ENCODE measurements at regions not wholly inside any gene's neighbourhood (a gene's known extent, or its start where the extent isn't known, plus 50 kb on each side); places are given as distances from the start of the nearest gene placed in this dataset.

DNA sequence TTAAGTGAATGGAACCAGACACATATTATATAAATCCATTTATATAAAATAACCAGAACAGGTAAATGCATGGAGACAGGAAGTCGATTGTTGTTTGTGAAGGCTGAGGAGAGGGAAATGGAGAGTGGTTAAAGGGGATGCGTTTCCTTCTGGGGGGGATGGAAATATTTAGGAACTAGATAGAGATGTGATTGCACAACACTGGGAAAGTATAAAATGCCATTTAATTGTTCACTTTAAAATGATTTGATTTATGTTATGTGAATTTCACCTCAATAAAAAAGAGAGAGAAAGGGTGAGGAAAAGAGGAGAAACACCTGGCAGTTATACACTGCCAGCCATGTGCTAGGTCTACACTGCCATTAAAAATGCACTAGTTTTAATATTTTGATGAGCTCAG, 312.6 kb downstream of the CD83 start:
- DNase-seq (ENCODE audit: low read depth, low spot score) = no peak

- DNase-seq (ENCODE audit: low read depth, low spot score) = no peak
Measured at GRCh38 chr6:14431385-14432330, 314.1 kb downstream of the CD83 start.

DNA sequence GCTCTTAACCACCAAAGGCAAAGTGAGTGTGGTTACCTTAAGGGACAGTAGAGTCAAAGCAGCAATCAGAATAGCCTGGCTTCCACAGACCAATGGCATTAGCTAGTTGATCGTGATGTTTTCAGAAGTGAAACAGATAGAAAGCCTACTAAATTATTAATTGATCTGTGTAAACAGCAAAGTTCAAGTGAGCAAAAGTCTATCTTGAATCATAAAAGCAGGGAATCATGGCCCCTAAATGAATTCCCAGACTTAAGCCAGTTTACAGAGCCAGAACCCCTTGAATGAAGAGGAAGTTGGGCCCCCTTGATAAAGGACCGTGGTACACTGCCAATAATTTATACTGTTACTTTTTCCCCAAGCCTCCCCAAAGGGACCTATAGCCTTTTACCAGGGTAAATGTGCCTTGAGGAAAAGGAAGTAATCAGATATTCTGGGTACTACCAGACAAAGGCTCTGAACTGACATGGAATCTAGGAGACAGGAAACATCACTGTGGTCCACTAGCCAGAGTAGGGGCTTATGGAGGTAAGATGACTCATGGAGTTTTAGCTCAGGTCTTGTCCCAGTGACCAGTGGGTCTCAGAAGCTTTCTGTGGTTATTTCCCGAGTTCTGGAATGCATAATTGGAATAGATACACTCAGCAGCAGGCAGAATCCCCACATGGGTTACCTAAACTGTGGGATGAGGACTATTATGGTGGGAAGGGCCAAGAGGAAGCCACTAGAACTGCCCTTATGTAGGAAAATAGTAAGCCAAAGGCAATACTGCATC, 317.5 kb downstream of the CD83 start:
- no peak for DNase-seq (ENCODE audit: low read depth, low spot score)

DNA sequence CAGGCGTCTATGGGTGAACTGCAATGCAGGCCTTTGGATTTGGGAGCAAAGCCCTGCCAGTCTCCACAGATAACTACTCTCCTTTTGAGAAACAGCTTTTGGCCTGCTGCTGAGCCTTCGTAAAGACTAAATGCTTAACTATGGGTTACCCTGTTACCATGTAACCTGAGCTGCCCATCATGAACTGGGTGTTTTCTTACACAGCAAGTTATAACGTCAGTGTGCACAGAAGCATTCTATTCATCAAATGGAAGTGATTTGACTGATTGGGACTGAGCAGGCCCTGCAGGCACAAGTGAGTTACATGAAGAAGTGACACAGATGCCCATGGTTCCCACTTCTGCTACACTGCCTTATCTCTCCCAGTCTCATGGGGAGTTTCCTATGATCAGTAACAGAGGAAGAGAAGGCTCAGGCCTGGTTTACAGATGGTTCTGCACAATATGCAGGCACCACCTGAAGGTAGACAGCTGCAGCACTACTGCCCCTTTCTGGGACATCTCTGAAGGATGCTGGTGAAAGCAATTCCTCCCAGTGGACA, 319.1 kb downstream of the CD83 start:
- DNase-seq (ENCODE audit: low read depth, low spot score) = no peak

DNA sequence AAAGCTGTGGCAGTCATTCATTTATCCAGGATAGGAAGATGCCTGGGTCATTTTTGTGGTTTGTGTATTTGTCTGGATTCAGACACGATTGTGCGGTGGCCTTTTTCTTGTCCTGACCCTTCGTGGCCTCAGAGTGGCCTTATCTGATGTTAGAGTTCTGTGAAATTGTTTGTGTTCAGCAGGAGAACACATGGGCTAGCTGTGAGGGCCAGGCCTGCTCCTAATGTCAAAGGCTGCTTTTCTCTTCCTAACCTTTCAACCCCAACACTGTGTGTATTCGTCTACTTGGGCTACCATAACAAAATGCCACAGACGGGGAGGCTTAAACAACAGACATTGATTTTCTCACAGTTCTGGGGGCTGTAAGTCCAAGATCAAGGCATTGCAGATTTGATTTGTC, 321.8 kb downstream of the CD83 start:
- no peak for DNase-seq (ENCODE audit: low read depth, low spot score)

DNA sequence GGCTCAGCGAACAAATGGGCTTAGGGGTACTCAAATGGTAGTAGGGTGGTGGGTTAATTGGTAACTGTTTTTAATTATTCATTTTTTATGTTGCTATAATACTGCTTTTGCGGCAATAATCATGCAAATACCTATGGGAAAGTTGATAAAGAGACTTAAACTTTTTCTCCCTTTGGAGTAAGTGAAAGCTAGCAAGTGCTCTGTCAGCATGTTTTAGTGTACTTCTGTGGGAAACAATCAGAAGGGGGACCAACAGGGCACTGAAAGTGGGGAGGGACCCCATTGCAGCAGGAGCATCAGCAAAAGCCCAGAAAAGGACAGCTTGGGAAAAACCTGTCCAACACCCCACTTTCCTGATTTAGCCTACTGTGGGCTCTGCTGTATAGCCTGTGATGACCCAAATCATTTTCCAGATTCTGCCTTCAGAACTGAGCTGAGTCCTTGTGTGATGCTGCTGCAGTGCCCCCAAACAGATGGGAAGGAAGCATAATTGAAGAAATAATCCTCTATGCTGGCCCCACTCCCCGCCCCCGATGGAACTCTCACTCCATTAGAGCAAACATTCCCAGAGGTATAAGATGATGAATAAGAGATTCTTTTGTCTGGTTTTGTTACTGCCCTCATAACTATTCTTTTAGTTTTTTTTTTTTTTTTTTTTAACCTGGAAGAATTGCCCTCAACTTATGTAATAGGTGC, 322.8 kb downstream of the CD83 start:
- no peak for DNase-seq (ENCODE audit: low read depth, low spot score)

GRCh38 chr6:14440940-14441781, 323.6 kb downstream of the CD83 start:
- DNase-seq (ENCODE audit: low read depth, low spot score) = no peak

DNA sequence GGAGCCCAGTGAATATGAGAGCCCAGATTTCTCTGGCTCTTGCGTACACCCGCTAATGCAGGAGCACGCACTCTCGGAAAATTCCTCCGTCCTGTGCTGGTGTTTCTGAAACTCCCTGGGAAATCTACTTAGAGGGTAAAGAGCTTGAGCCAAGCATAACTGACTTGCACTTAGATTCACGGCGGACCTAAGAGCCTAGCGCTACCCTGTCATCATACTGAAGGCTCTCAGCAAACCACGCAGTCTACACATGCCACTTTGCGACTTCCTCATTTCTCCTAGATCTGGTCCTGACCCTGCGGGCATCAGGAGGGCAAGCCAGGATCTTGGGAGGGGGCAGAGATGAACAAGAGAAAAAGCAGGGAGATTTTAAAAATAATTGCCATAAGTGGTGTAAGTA, 324.7 kb downstream of the CD83 start:
- DNase-seq (ENCODE audit: low read depth, low spot score) = no peak

- no peak for DNase-seq (ENCODE audit: low read depth, low spot score)
Measured at GRCh38 chr6:14443629-14444268, 326.2 kb downstream of the CD83 start.

- DNase-seq (ENCODE audit: low read depth, low spot score) = no peak
Measured at GRCh38 chr6:14444295-14444972, 326.9 kb downstream of the CD83 start.

DNA sequence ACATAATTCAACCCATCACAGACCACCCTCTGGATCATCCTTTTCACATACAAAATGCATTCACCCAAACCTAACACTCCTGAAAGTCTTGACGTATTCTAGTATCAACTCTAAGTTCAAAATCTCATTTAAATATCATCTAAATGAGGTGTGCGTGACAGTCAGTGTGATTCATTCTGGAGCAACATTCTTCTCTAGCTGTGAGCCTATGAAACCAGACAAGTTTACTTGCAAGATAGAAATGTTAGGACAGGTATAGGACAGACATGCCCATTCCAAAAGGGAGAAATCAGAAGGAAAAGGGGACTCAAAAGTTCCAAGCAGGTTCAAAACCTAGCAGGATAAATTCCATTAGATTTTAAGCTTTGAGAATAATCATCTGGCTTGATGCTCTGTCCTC, 329.7 kb downstream of the CD83 start:
- DNase-seq (ENCODE audit: low read depth, low spot score) = no peak

- no peak for DNase-seq (ENCODE audit: low read depth, low spot score)
Measured at GRCh38 chr6:14448246-14448645, 330.7 kb downstream of the CD83 start.

- DNase-seq (ENCODE audit: low read depth, low spot score) = no peak
Measured at GRCh38 chr6:14450133-14450504, 332.5 kb downstream of the CD83 start.

- no peak for DNase-seq (ENCODE audit: low read depth, low spot score)
Measured at GRCh38 chr6:14450578-14450977, 333.0 kb downstream of the CD83 start.

DNA sequence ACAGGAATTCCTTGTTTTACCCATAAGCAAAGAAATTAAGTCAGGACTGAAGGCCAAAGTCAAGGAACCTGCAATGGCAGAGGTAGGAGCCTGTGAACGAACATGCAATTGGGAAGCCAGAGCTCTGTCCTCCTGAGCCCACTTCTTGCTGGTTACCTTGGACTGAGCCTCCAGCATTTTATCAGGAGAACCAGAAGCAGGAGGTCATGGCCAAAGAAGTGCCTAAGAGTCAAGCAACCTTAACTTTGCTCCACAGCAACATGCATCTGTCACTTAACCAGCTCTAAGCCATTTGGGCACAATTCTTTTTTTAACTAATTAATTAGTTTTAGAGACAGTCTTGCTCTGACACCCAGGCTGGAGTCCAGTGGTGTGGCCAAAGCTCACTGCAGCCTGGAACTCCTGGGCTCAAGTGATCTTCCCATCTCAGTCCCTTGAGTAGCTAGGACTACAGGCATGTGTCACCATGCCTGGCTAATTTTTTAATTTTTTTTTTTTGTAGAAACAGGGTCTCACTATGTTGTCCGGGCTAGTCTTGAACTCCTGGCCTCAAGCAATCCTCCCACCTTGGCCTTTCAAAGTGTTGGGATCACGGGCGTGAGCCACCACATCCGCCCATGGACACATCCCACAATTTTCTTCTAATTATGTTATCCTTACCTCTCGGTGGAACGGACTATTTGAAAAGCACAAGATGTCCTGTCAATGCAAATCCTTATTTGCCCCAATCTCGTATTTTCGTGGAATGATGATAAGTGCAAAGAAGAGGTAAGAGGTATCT, 334.2 kb downstream of the CD83 start:
- DNase-seq (ENCODE audit: low read depth, low spot score) = no peak

DNA sequence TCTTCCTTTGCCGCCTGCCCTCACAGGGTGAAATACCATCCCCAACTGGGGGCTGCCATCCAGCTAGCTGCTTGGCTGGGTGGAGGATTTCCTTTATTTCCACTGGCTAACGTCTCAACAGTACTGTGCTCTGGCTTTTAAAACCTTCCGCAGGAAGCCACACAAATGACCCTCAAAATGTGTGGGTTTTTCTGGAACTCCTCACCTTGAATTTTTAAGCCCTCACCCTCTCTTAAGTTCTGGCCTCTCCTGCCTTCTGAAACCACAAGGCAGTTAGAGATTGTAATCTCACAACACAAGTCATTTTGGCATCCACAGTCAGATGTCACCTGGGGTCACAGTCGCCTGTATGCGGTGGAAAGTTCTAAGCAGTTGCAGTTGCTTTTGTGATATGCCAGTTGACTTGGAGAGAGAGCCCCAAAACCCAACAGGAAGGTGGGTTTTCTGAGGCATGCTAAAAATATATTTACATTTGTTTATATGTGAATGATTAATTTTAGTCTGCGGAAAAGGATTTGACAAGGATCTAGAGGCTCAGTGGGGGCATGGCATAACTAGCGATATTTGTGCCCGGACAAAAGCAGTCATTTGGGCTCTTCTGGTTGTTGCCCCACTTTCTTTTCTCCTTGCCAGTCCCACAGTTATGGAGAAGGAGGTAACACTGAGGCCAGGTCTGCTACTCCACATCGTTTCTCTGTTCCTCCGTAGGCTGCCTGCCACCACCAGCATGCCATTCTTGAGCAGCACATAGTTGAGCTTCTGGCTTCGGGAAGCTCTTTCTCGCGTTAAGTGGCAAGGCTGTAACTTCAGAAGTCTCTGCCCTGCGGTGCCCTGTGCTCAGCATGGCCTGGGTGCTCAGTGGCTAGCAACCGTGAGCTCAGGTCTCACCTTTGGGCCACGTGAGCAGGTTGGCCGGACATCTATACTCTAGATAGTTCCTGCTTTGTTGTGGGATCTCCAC, 335.3 kb downstream of the CD83 start:
- DNase-seq (ENCODE audit: low read depth, low spot score) = no peak

GRCh38 chr6:14453712-14454472, 336.3 kb downstream of the CD83 start:
- no peak for DNase-seq (ENCODE audit: low read depth, low spot score)

Data from pulmonary artery endothelial cell (primary cell).